Stimulated activated CD8-positive, alpha-beta memory T cell treated with anti-CD3 and anti-CD28 coated beads, Interleukin-4, amount 100 ng/mL, for 24 hours (primary cell): ENCODE measurements at regions not wholly inside any gene's neighbourhood (a gene's known extent, or its start where the extent isn't known, plus 50 kb on each side); places are given as distances from the start of the nearest gene placed in this dataset.
"Not testable (repeated sequence)": the region's sequence is repeated elsewhere in the genome, so short reads cannot be mapped to it uniquely, and the experiment has no call there.

Source experiments
- DNase-seq: peaks from one replicate; pipeline ENCODE4 v3.0.0-alpha.2; 2020; ENCODE audit warnings: low read depth

DNA sequence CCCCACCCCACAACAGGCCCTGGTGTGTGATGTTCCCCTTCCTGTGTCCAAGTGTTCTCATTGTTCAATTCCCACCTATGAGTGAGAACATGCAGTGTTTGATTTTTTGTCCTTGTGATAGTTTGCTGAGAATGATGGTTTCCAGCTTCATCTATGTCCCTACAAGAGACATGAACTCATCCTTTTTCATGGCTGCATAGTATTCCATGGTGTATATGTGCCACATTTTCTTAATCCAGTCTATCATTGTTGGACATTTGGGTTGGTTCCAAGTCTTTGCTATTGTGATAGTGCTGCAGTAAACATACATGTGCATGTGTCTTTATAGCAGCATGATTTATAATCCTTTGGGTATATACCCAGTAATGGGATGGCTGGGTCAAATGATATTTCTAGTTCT is 163.9 kb downstream of the PTPRU start:
- DNase-seq = not testable (repeated sequence)

- DNase-seq = no peak
Observed at GRCh38 chr1:29399465-29399864, 163.1 kb downstream of the PTPRU start.

DNA sequence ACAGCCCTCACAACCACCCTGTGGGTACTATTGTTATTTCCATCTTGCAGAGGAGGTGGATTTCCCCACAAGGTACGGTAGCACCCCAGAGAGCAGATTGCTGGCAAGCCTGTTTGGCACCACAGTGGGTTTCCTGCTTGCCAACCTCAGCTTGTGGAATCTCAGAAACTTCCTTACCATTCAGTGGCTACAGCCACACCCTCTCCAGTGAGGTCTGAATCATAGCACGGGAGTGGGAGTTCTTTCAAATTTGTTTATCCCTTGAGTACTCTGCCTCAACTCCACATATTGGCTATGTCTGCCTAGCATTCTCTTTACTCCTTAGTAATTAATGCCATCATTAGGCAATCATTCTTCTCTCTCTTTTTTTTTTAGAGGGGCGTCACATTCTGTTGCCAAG is 162.1 kb downstream of the PTPRU start:
- no peak for DNase-seq

DNA sequence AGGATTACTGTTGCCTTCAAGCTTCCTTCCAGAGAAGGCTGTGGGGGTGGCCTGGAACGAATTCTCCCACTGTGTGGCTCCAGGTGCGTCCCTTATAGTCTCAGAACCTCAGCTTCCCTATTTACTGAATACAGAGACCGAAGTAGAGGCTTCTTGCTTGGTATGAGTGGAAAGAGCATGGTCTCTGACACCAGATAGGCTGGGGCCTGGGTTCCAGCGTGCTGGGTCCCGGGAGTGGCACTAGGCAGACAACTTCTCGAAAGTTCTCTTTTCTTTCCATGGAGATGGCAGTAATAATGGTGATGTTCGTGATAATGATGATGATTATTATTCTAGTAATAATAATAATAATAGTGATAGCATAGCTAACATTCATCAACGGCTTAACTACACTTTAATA is 161.7 kb downstream of the PTPRU start:
- no peak for DNase-seq

DNA sequence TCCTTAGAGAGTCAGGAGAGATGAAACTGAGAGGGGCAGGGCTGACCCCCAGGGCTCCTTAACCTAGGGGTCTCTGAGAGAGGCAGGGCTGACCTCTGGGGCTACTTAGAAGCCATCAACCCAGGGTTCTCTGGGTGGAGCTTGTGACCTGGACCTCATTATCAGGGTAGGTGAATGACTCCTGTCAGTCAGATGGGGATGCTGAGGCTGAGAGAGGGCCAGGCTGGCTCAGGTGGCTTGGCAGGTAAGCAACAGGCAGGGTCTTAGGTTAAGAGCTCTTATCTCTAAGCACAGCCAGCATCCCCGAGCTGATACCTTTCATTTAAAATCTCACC is 160.9 kb downstream of the PTPRU start:
- DNase-seq = no peak

- DNase-seq = no peak
Observed at GRCh38 chr1:29396438-29397255, 160.3 kb downstream of the PTPRU start.

GRCh38 chr1:29395736-29396437 is 159.6 kb downstream of the PTPRU start:
- DNase-seq = no peak

- DNase-seq = no peak
Observed at GRCh38 chr1:29394521-29395225, 158.4 kb downstream of the PTPRU start.

DNA sequence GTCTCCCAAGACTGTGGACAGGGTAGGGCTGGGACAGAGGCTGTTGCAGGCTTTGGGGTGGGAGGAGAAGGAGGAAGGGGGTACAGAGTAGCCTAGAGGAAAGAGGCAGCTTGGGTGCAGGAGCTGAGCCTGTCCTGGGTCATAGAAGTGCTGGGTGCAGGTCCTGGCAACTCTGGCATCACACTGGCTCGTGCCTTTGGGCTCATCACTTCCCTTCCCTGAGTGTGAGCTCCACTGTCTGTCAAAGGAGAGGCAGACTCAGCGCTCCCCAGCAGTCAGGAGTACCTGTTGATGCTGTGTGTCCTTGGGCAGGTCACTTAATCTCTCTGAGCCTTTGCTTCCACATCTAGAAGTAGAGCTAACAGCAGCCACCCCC is 157.1 kb downstream of the PTPRU start:
- DNase-seq = no peak

DNA sequence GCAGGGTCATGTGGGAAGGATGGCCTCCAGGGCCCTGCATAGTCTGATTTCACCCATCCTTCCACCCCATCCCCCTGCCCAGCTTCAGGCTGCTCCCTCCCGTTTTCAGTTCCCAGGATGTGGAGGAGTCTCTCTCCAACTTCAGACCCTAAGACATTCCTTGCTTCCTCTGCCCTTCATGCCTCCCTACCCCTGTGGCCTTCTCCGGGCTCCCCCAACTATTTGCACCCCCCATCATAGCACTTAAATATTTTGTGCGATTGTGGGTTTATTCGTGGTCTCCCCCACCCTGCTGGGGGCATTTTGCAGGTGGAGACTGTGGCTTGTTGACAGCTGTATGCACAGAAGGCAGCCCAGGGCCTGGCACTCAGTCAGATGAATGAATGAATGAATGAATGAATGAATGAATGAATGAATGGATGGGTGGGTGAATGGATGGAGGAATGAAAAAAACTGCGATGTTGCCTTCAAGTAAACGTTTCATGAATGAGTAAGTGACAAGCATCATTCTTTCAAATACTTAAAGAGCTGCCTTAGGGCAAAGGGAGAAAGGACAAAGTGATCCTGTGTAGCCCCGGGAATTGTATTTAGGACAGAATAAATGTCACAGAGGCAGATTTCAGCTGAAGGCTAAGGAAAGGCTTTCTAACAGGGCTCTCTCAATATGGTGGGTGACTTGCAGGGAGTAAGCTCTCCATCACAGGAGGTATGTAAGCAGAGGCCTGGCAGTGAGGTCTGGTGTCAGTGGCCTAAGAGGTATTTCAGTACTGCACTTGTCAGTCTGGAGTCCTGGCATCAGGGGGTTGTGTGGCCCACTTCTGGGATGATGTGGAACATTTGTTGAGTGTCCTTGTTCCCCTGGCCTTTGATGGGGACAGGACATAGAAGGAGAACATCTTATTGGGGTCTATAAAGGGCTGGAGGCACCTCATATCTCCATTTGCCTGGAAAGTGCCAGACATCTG is 156.4 kb downstream of the PTPRU start:
- DNase-seq = no peak

DNA sequence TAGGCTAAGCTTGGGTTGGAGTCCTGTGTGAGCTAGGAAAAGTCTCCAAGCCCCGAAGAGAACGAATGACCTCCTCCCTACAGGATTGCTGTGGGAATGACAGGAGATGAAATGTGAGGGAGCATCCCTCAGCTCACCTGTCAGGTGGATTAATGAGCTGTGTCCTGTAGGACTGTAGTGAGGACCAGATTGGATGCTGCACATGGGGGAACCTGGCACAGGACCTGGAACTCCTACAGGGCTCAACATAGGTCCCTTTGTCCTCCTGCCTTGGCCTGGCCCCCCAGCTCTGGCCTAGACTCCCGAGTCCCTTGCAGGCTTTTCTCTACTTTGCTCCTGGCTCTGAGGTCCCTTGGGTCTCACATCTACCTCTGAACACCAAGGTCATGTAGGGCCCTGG is 155.7 kb downstream of the PTPRU start:
- DNase-seq = no peak

GRCh38 chr1:29391362-29391880 is 155.1 kb downstream of the PTPRU start:
- DNase-seq = no peak

GRCh38 chr1:29390491-29391361 is 154.4 kb downstream of the PTPRU start:
- DNase-seq = no peak

- no peak for DNase-seq
Observed at GRCh38 chr1:29390075-29390474, 153.8 kb downstream of the PTPRU start.

DNA sequence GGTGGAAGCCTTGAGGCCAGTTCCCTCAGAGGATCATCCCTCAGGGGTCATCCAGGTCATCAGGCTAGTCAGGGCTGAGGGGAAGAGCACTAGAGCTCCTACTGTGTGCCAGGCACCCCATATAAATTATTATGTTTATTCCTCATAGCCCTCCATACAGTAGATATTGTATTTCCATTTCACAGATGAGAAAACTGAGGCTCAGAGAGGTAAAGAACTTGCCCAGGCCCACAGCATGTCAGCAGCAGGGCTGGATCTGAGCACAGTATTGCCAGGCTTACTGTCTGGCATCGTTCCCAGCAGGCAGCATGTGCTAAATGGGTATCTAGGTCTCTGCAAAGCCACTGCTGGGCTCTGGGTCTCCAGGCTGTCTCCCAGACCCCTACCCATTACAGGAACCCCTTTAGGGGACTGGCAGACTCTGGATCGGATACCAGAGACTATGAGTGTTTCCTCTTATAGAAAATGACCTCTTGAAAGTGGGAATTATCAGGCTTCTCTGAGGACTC is 153.3 kb downstream of the PTPRU start:
- no peak for DNase-seq

DNA sequence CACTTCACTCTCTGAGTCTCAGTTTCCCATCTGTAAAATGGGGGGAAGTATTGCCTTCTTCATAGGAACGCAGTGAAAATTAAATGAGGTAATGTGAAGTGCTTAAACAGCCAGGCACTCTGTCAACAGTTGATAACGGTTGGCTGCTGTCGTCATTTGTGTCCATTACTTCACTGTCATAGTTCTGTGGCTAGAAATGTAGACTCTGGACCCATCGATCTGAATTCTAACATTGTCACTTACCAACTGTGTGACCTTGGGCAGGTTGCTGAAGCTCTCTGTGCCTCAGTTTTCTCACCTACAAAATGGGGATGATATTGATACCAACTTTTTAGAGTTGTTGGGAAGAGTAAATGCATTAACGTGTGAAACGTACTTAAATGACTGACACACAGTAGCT is 152.6 kb downstream of the PTPRU start:
- DNase-seq = no peak

DNA sequence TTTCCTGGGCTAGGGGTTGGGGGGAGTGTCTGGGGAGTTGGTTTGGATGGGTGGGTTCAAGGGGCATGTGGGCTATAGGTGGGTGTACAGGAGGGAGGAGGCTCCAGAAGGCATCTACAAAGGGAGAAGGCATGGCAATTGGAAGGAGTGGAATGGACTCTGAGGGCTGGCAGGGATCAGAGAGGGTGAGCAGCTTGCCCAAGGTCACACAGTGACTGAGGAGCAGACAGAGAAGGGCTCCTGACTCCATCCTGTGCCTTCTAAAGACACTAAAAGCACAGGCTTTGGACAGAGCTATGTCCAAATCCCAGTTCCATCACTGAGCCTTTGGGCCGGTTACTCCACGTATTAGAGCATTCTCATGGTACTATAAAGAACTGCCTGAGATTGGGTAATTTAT is 151.8 kb downstream of the PTPRU start:
- DNase-seq = no peak

GRCh38 chr1:29387210-29387609 is 150.9 kb downstream of the PTPRU start:
- DNase-seq = no peak

GRCh38 chr1:29386453-29386852 is 150.1 kb downstream of the PTPRU start:
- DNase-seq = not testable (repeated sequence)

- no peak for DNase-seq
Observed at GRCh38 chr1:29385966-29386365, 149.6 kb downstream of the PTPRU start.
